CD14-positive monocyte (primary cell): ENCODE measurements at regions not wholly inside any gene's neighbourhood (a gene's known extent, or its start where the extent isn't known, plus 50 kb on each side); places are given as distances from the start of the nearest gene placed in this dataset.

ENCODE experiments used
- DNase-seq, 3 donors: peaks; one replicate each; pipeline ENCODE4 v3.0.0-alpha.2; 2011 to 2022
- H2AFZ ChIP-seq: 2 replicates; pipeline ENCODE4 v1.6.0; 2012; ENCODE audit warnings: mild to moderate bottlenecking, low read depth, low read length, inconsistent platforms; ENCODE audit not compliant: insufficient read depth, poor library complexity, severe bottlenecking
- H3K27ac ChIP-seq, 2 donors: 1 replicate in 1 of 2; 2 replicates in 1 of 2; pipeline ENCODE4 v1.5.1; 2012 to 2013; ENCODE audit warnings: low read length in 2 of 2, control low read depth in 1 of 2, inconsistent platforms in 1 of 2, low read depth in 1 of 2, mild to moderate bottlenecking in 1 of 2
- H3K27me3 ChIP-seq, 2 donors: one replicate each; pipeline versions ENCODE4 v1.6.0 to v1.6.1; 2011 to 2013; ENCODE audit warnings: low read length in 2 of 2; ENCODE audit not compliant: control insufficient read depth in 2 of 2, insufficient read depth in 2 of 2
- H3K36me3 ChIP-seq, 2 donors: replicated peaks in 1 of 2; 1 replicate in 1 of 2; 2 replicates in 1 of 2; pipeline versions ENCODE4 v1.5.1 to v1.6.1; 2012 to 2013; ENCODE audit warnings: low read length in 2 of 2, control low read depth in 1 of 2, inconsistent platforms in 1 of 2, mild to moderate bottlenecking in 1 of 2; ENCODE audit not compliant: insufficient read depth in 2 of 2, control insufficient read depth in 1 of 2
- H3K4me1 ChIP-seq, 2 donors: 1 replicate in 1 of 2; 2 replicates in 1 of 2; pipeline versions ENCODE4 v1.5.1 to v1.6.1; 2012 to 2013; ENCODE audit warnings: low read length in 2 of 2, control low read depth in 1 of 2, inconsistent platforms in 1 of 2, mild to moderate bottlenecking in 1 of 2, moderate library complexity in 1 of 2; ENCODE audit not compliant: insufficient read depth in 2 of 2, control insufficient read depth in 1 of 2
- H3K4me2 ChIP-seq: replicated peaks from 2 replicates; pipeline ENCODE3; 2012; ENCODE audit warnings: low read length, moderate library complexity, mild to moderate bottlenecking; ENCODE audit not compliant: poor library complexity, severe bottlenecking; ENCODE audit errors: extremely low read depth
- H3K4me3 ChIP-seq, 3 experiments: fragments of 200-600 bp in 1 of 3; sonication (generic) in 1 of 3; replicated peaks in 1 of 3; 1 replicate in 2 of 3; 2 replicates in 1 of 3; pipeline ENCODE4 v1.5.1; 2011 to 2013; ENCODE audit warnings: low read length in 3 of 3, mild to moderate bottlenecking in 3 of 3, control low read depth in 2 of 3, low read depth in 2 of 3, inconsistent platforms in 1 of 3, moderate library complexity in 1 of 3
- H3K79me2 ChIP-seq: 2 replicates; pipeline ENCODE4 v1.6.0; 2012; ENCODE audit warnings: mild to moderate bottlenecking, control low read depth, inconsistent platforms, low read length, moderate library complexity; ENCODE audit not compliant: insufficient read depth
- H3K9ac ChIP-seq: 2 replicates; pipeline ENCODE4 v1.6.0; 2017; ENCODE audit warnings: low read length, mild to moderate bottlenecking; ENCODE audit not compliant: insufficient read depth, poor library complexity, severe bottlenecking
- H3K9me3 ChIP-seq, 2 donors: replicated peaks in 1 of 2; 1 replicate in 1 of 2; 2 replicates in 1 of 2; pipeline versions ENCODE4 v1.5.1 to v1.6.1; 2012 to 2013; ENCODE audit warnings: low read length in 2 of 2, control low read depth in 1 of 2; ENCODE audit not compliant: control insufficient read depth in 1 of 2, insufficient read depth in 1 of 2
- H4K20me1 ChIP-seq: 2 replicates; pipeline ENCODE4 v1.6.0; 2012; ENCODE audit warnings: mild to moderate bottlenecking, low read length, control low read depth, moderate library complexity; ENCODE audit not compliant: insufficient read depth
- H3K27ac Mint-ChIP-seq, 7 donors: one replicate each; pipeline ENCODE4 v1.8.0; 2020; ENCODE audit warnings: mild to moderate bottlenecking in 7 of 7, mixed read lengths in 7 of 7, moderate library complexity in 6 of 7, inconsistent platforms in 2 of 7
- H3K27me3 Mint-ChIP-seq, 3 donors: one replicate each; pipeline ENCODE4 v1.8.0; 2021 to 2022; ENCODE audit warnings: low read depth in 3 of 3, mild to moderate bottlenecking in 3 of 3, mixed read lengths in 3 of 3, moderate library complexity in 3 of 3, inconsistent platforms in 1 of 3
- H3K36me3 Mint-ChIP-seq, 2 donors: one replicate each; pipeline ENCODE4 v1.8.0; 2020; ENCODE audit warnings: mixed read lengths in 2 of 2, inconsistent platforms in 1 of 2, mild to moderate bottlenecking in 1 of 2
- H3K4me1 Mint-ChIP-seq: one replicate; pipeline ENCODE4 v1.8.0; 2020; ENCODE audit warnings: mild to moderate bottlenecking, mixed read lengths
- H3K4me3 Mint-ChIP-seq, 2 donors: one replicate each; pipeline ENCODE4 v1.8.0; 2020; ENCODE audit warnings: mild to moderate bottlenecking in 2 of 2, mixed read lengths in 2 of 2, moderate library complexity in 1 of 2
- H3K9me3 Mint-ChIP-seq, 7 donors: one replicate each; pipeline ENCODE4 v1.8.0; 2020 to 2022; ENCODE audit warnings: mixed read lengths in 7 of 7, mild to moderate bottlenecking in 6 of 7, moderate library complexity in 6 of 7, inconsistent platforms in 2 of 7
- WGBS: methylation state at CpG from one replicate; pipeline ENCODE4 v1.1.5; 2013; ENCODE audit warnings: missing lambda C conversion rate; ENCODE audit not compliant: insufficient coverage; 5-methylcytosine and 5-hydroxymethylcytosine counted together
- intact Hi-C, 2 donors: fragments of 100-400 bp; cut with micrococcal nuclease; formaldehyde crosslinking; loops; one replicate each; pipeline versions ENCODE4 v1.15.0 to v1.15.1; 2023
- TF ChIP-seq, protein P1 (sequence below): fragments of 200-600 bp; IDR thresholded peaks from one replicate; pipeline ENCODE4 v1.8.0; 2022; ENCODE audit warnings: antibody characterized with exemption, mild to moderate bottlenecking

DNA sequence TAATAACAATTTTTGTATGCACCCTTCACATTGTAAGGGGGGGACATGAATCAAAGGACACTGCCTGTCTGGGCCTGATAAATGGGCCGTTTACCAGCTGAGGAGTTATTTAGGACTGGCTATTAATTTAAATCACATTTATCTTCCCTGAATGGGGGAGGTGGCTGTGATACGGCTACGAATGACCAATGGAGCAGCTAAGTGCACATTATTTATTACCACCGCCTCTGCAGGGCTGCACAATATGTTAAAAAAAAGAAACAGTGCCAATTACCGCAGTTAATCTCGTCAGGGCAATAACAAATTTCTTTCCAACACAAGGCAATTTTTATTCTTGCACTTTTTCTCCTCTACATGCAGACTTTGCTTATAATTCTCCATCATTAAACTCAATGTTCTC is 318.4 kb downstream of the IRX2 start:
- Histone ChIP-seq H3K27ac (no peak overlapping the region), H4K20me1 (no peaks in the 10 kb centered on the region), H3K4me3 (no peak overlapping the region), H3K4me1 (no peaks in the 10 kb centered on the region), H3K36me3 (no peaks in the 10 kb centered on the region), H2AFZ (no peak overlapping the region), H3K9me3 (peaks cover 8 to 32% of the 10 kb centered on the region in 2 donors), H3K79me2 (no peaks in the 10 kb centered on the region), H3K27me3 (no peaks in the 10 kb centered on the region), H3K4me2 (no peak overlapping the region), H3K9ac (no peak overlapping the region)
- H3K36me3 Mint-ChIP-seq: no peaks in the 10 kb centered on the region
- 90% methylated on average over 3 of the region's 6 CpGs for WGBS
- peaks cover 0 to 2% (median 0%) of the 10 kb centered on the region in 3 donors for H3K27me3 Mint-ChIP-seq
- no peak for DNase-seq
- TF ChIP-seq, protein P1, sequence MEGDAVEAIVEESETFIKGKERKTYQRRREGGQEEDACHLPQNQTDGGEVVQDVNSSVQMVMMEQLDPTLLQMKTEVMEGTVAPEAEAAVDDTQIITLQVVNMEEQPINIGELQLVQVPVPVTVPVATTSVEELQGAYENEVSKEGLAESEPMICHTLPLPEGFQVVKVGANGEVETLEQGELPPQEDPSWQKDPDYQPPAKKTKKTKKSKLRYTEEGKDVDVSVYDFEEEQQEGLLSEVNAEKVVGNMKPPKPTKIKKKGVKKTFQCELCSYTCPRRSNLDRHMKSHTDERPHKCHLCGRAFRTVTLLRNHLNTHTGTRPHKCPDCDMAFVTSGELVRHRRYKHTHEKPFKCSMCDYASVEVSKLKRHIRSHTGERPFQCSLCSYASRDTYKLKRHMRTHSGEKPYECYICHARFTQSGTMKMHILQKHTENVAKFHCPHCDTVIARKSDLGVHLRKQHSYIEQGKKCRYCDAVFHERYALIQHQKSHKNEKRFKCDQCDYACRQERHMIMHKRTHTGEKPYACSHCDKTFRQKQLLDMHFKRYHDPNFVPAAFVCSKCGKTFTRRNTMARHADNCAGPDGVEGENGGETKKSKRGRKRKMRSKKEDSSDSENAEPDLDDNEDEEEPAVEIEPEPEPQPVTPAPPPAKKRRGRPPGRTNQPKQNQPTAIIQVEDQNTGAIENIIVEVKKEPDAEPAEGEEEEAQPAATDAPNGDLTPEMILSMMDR: no peak
- H3K4me1 Mint-ChIP-seq: no peaks in the 10 kb centered on the region
- intact Hi-C loops: no loop called here
- peaks cover 0 to 13% (median 6%) of the 10 kb centered on the region in 7 donors for H3K9me3 Mint-ChIP-seq
- H3K4me3 Mint-ChIP-seq: no peak overlapping the region
- no peak overlapping the region for H3K27ac Mint-ChIP-seq

DNA sequence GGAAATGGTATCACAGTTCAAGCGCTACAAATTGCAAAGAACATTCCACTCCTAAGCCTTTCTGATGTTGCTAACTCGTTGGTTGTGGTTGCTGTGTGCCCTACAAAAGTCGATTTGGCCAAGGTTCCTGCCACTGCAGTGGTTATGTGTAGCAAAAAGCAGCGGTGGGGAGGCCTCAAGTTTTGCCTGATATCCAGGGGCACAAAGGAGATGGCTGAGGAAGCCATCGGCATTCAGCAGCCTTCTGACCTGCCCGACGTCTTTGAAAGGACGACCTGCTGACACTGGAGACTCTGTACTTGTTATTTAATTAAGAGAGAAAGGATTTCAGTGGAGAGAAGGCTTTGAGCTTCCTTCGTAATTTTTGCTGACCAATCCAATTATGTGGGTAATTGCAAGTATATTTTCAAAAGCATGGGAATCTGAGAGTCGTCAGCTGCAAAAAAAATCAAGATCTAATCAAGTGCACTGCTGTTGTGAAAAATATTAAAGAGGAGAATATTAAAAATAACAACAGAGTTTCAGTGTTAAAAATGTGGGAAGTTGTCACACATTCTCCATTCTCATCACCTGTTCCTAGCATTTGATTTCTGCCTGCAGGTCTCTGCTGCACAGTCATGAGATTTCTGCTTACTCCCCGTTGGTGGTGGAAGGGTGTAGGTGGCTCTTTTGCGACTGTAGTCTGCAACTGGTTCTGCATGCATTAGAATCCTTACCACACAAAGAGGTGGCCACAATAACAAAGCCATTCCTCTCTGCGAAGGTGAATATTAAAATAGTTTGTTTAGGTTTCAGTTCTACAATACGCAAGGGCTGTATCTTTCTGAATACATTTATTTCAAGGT is 319.2 kb downstream of the IRX2 start:
- no peak overlapping the region for H3K27ac Mint-ChIP-seq

More for the DNA sequence above, 319.2 kb downstream of the IRX2 start:
- no peaks in the 10 kb centered on the region for H3K4me1 ChIP-seq
- DNase-seq: no peak
- no peak overlapping the region for H3K9ac ChIP-seq
- Mint-ChIP-seq H3K27me3 (peaks cover 0 to 2% (median 0%) of the 10 kb centered on the region in 3 donors), H3K4me1 (no peaks in the 10 kb centered on the region), H3K4me3 (no peak overlapping the region), H3K9me3 (peaks cover 0 to 14% (median 7%) of the 10 kb centered on the region in 7 donors), H3K36me3 (no peaks in the 10 kb centered on the region)
- no peak overlapping the region for H3K4me2 ChIP-seq
- no peak overlapping the region for H3K27ac ChIP-seq
- H3K4me3 ChIP-seq: no peak overlapping the region
- H4K20me1 ChIP-seq: no peaks in the 10 kb centered on the region
- TF ChIP-seq, protein P1: no peak
- intact Hi-C loops: no loop called here
- no peaks in the 10 kb centered on the region for H3K27me3 ChIP-seq
- peaks cover 8 to 36% of the 10 kb centered on the region in 2 donors for H3K9me3 ChIP-seq
- no peaks in the 10 kb centered on the region for H3K79me2 ChIP-seq
- no peak overlapping the region for H2AFZ ChIP-seq
- H3K36me3 ChIP-seq: no peaks in the 10 kb centered on the region
- 86% methylated on average over 10 of the region's 14 CpGs for WGBS
